Fibroblast of villous mesenchyme (primary cell): ENCODE measurements at regions not wholly inside any gene's neighbourhood (a gene's known extent, or its start where the extent isn't known, plus 50 kb on each side); places are given as distances from the start of the nearest gene placed in this dataset.
"Not testable (repeated sequence)": the region's sequence is repeated elsewhere in the genome, so short reads cannot be mapped to it uniquely, and the experiment has no call there.

Source experiments
- DNase-seq: peaks from one replicate; pipeline ENCODE4 v3.0.0-alpha.2; 2010; ENCODE audit warnings: low read depth
- H3K4me3 ChIP-seq: 2 replicates; pipeline ENCODE4 v1.5.1; 2011; ENCODE audit warnings: low read depth, mild to moderate bottlenecking, low read length
- TF ChIP-seq, protein P1 (sequence below): IDR thresholded peaks from 2 replicates; pipeline ENCODE4 v1.5.1; 2012; ENCODE audit warnings: low read depth, mild to moderate bottlenecking, low read length; ENCODE audit not compliant: insufficient read depth

DNA sequence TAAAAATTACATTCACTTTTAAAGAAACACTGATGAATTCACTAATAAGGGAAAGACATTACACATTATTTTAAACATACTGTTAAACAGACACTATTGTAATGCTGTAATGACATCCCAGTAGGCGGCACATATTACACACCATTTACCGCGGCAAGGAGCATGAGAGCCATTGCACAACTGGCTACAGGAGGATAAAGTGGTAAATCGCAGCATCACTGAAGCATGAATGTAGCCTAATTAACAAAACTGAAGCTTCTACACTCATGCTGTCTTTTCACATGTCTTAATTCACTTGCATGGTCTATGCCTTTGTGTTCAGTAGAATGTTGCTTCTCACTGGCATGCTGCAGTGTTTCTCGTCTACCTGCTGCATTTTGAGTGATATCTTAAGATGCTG lies 1046.0 kb downstream of the MRPL39 start:
- no peak overlapping the region for H3K4me3 ChIP-seq
- DNase-seq, result no peak
- TF ChIP-seq, protein P1, sequence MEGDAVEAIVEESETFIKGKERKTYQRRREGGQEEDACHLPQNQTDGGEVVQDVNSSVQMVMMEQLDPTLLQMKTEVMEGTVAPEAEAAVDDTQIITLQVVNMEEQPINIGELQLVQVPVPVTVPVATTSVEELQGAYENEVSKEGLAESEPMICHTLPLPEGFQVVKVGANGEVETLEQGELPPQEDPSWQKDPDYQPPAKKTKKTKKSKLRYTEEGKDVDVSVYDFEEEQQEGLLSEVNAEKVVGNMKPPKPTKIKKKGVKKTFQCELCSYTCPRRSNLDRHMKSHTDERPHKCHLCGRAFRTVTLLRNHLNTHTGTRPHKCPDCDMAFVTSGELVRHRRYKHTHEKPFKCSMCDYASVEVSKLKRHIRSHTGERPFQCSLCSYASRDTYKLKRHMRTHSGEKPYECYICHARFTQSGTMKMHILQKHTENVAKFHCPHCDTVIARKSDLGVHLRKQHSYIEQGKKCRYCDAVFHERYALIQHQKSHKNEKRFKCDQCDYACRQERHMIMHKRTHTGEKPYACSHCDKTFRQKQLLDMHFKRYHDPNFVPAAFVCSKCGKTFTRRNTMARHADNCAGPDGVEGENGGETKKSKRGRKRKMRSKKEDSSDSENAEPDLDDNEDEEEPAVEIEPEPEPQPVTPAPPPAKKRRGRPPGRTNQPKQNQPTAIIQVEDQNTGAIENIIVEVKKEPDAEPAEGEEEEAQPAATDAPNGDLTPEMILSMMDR, result no peak

DNA sequence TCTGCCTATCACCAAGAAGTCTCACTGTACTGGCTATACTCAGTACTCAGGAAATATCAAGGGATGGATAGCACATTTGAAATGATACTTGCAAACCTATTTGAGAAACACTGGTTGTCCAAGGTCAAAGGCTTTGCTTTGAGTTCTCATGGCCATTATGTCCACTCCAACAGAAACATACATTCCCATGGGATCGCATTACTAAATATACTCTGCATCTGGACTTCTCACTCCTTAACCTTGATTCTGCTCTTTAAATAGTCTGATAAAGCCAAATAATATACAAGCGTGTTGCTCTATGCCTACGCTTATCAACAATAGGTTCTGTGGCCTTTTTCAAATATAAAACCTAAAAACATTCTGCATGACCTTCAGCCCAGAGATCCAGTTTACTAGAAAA lies 1054.8 kb downstream of the MRPL39 start:
- no peak for DNase-seq
- TF ChIP-seq, protein P1, result no peak

DNA sequence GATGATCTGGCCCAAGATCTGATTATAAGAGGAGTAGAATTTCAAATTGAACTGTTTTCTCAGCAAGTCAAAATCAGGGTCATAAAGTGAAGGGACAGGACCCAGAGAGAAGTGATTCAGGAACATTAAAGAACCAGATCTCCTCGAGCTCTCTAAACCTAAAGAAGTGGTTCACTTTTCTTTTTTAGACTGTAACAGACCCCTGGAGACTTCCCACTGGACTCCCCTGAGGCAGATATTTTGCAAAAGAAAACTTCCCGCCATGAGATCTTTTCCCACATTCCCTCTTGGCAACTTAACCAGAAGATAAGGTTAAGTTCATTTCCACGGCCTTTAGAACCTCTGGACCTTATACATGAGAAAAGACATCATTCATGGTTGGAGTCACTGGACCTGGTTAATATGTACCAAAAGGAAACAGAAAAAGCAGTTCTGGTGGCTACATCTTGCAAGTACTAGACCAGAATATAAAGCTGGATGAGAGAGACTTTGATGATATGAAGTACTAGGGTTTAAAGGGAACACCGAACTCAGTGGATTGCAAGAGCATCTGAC lies 1061.4 kb downstream of the MRPL39 start:
- DNase-seq, result no peak
- no peak overlapping the region for H3K4me3 ChIP-seq
- TF ChIP-seq, protein P1, result no peak

More for the DNA sequence above, 1054.8 kb downstream of the MRPL39 start:
- no peak overlapping the region for H3K4me3 ChIP-seq

DNA sequence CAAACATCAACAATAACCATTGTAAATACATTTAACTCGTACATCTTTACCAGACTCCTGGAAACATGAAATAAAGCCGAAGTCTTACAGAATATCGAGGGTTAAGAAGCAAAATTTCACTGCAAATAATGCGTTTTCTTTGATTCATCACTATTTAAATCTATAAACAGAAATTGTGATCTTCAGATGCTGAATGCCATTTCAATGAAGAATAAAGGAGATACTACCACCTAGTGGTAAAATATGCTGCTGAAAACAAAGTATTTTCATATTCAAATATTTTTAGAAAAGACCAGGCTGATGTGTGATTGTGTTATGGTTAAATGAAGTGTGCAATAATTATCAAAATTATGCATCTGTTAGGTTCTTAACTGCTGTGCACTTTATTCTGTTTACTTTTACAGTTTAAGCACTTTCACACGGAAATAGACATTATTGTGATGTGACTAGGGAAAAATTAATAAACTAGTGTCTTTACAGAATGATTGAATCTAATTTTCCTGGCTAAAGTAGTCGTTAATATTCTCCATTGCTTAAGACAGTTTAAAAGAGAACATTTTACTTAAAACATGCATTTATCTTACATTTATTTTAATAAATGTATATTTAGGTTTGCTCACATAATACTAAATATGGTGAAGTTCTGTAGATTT lies 1093.1 kb downstream of the MRPL39 start:
- H3K4me3 ChIP-seq, result no peak overlapping the region
- DNase-seq, result no peak
- TF ChIP-seq, protein P1, result peak; percentile 17

DNA sequence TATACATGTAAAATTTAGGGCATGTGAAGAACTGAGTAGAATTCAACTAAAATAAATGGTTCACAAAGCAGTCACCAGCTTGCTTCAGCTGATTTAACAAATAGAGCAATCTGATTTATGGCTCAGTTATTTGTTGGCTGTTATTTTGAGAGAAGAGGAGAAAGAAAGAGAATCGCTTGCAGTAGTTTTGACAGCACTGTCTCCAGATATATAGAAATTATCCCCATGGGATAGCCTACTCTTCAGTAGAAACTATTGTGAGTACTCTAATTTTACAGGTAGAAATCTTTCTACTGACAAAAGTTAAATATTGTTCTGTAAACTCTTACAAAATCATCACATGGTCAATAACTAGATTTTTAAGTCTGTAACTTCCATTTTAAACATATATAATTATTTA lies 1098.2 kb downstream of the MRPL39 start:
- TF ChIP-seq, protein P1, result no peak
- DNase-seq, result no peak
- H3K4me3 ChIP-seq, result no peak overlapping the region

DNA sequence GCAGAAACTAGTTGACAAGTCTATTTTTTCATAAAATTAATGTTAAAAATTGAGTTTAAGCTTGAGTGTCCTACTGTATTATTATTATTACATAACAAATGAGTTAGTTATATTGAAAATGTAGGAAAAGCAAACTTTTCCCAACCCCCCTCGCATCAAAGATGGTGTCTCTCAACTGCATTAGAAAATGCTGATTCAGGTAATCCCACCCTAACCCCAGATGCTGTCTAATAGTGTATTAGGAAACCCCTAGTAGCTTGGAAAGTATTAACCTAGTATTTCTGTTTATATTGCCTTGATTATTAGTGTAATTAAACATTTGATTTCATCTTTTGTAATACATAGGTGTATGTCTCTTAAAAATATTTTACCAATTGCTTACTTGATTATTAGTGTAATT lies 1120.3 kb downstream of the MRPL39 start:
- TF ChIP-seq, protein P1, result no peak
- no peak overlapping the region for H3K4me3 ChIP-seq
- no peak for DNase-seq

DNA sequence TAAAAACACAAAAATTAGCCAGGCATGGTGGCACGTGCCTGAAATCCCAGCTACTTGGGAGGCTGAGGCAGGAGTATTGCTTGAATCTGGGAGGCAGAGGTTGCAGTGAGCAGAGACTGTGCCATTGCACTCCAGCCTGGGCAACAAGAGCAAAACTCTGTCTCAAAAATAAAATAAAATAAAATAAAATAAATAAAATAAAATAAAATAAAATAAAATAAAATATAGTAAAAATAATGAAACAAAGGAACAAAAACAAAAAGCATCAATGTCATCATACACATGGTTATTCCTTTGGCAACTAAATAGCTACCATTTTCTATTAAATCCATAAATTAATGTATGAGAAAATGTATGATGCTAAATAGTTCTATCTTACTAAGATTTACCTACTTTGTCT lies 1123.9 kb downstream of the MRPL39 start:
- H3K4me3 ChIP-seq, result not testable (repeated sequence)

More for the DNA sequence above, 1123.9 kb downstream of the MRPL39 start:
- not testable (repeated sequence) for DNase-seq
